ENCODE measurements at regions not wholly inside any gene's neighbourhood (a gene's known extent, or its start where the extent isn't known, plus 50 kb on each side); places are given as distances from the start of the nearest gene placed in this dataset.

GRCh38 chr9:87084407-87084806 lies 137.1 kb upstream of the GAS1 start:
- FAIRE-seq = no peak

GRCh38 chr9:87085073-87085472 lies 137.8 kb upstream of the GAS1 start:
- no peak for DNase-seq (ENCODE audit: insufficient read length, low spot score)
- FAIRE-seq = no peak

More at GRCh38 chr9:87084407-87084806, 137.1 kb upstream of the GAS1 start:
- DNase-seq (ENCODE audit: insufficient read length, low spot score) = no peak

- FAIRE-seq (no peak), DNase-seq (ENCODE audit: insufficient read length, low spot score) (no peak)
These were observed 138.2 kb upstream of the GAS1 start for GRCh38 chr9:87085521-87085920.

- no peak for DNase-seq (ENCODE audit: insufficient read length, low spot score)
- no peak for FAIRE-seq
These were observed 139.0 kb upstream of the GAS1 start for GRCh38 chr9:87086221-87086818.

GRCh38 chr9:87087197-87087596 lies 139.9 kb upstream of the GAS1 start:
- no peak for FAIRE-seq
- no peak for DNase-seq (ENCODE audit: insufficient read length, low spot score)

- FAIRE-seq (no peak), DNase-seq (ENCODE audit: insufficient read length, low spot score) (no peak)
These were observed 140.9 kb upstream of the GAS1 start for GRCh38 chr9:87088192-87088591.

GRCh38 chr9:87088621-87089365 lies 141.5 kb upstream of the GAS1 start:
- no peak for FAIRE-seq

GRCh38 chr9:87089506-87089905 lies 142.2 kb upstream of the GAS1 start:
- DNase-seq (ENCODE audit: insufficient read length, low spot score) (no peak), FAIRE-seq (no peak)

More at GRCh38 chr9:87088621-87089365, 141.5 kb upstream of the GAS1 start:
- DNase-seq (ENCODE audit: insufficient read length, low spot score) = no peak

- DNase-seq (ENCODE audit: insufficient read length, low spot score) = no peak
- no peak for FAIRE-seq
These were observed 142.6 kb upstream of the GAS1 start for GRCh38 chr9:87089929-87090328.

GRCh38 chr9:87093777-87094176 lies 146.5 kb upstream of the GAS1 start:
- FAIRE-seq = no peak

GRCh38 chr9:87095951-87096350 lies 148.6 kb upstream of the GAS1 start:
- FAIRE-seq = no peak
- no peak for DNase-seq (ENCODE audit: insufficient read length, low spot score)

More at GRCh38 chr9:87093777-87094176, 146.5 kb upstream of the GAS1 start:
- no peak for DNase-seq (ENCODE audit: insufficient read length, low spot score)

GRCh38 chr9:87096506-87096905 lies 149.2 kb upstream of the GAS1 start:
- FAIRE-seq = no peak
- DNase-seq (ENCODE audit: insufficient read length, low spot score) = no peak

- FAIRE-seq = no peak
- no peak for DNase-seq (ENCODE audit: insufficient read length, low spot score)
These were observed 149.9 kb upstream of the GAS1 start for GRCh38 chr9:87097238-87097637.

- no peak for DNase-seq (ENCODE audit: insufficient read length, low spot score)
- FAIRE-seq = no peak
These were observed 152.1 kb upstream of the GAS1 start for GRCh38 chr9:87099407-87099806.

- no peak for DNase-seq (ENCODE audit: insufficient read length, low spot score)
- FAIRE-seq = no peak
These were observed 152.7 kb upstream of the GAS1 start for GRCh38 chr9:87100001-87100400.

GRCh38 chr9:87102126-87102525 lies 154.8 kb upstream of the GAS1 start:
- DNase-seq (ENCODE audit: insufficient read length, low spot score) (no peak), FAIRE-seq (no peak)

GRCh38 chr9:87107072-87107471 lies 159.8 kb upstream of the GAS1 start:
- DNase-seq (ENCODE audit: insufficient read length, low spot score) = no peak
- FAIRE-seq = no peak

- FAIRE-seq (no peak), DNase-seq (ENCODE audit: insufficient read length, low spot score) (no peak)
These were observed 161.4 kb upstream of the GAS1 start for GRCh38 chr9:87108661-87109060.

GRCh38 chr9:87109231-87109631 lies 161.9 kb upstream of the GAS1 start:
- DNase-seq (ENCODE audit: insufficient read length, low spot score) (no peak), FAIRE-seq (no peak)

GRCh38 chr9:87109851-87110250 lies 162.5 kb upstream of the GAS1 start:
- DNase-seq (ENCODE audit: insufficient read length, low spot score) (no peak), FAIRE-seq (no peak)

- FAIRE-seq (no peak), DNase-seq (ENCODE audit: insufficient read length, low spot score) (no peak)
These were observed 163.7 kb upstream of the GAS1 start for GRCh38 chr9:87111010-87111409.

- DNase-seq (ENCODE audit: insufficient read length, low spot score) = no peak
These were observed 165.3 kb upstream of the GAS1 start for GRCh38 chr9:87112656-87113055.

More at GRCh38 chr9:87112656-87113055, 165.3 kb upstream of the GAS1 start:
- no peak for FAIRE-seq

Measured in GM19239 (cell line).